SK-N-SH (cell line): ENCODE measurements at regions not wholly inside any gene's neighbourhood (a gene's known extent, or its start where the extent isn't known, plus 50 kb on each side); places are given as distances from the start of the nearest gene placed in this dataset.

ENCODE experiments used
- CTCF ChIA-PET: fragments of 300-600, 350-600 bp; formaldehyde crosslinking; extraction: SDS; loops from one replicate; lab custom pipeline; 2021; lab: Yijun Ruan, JAX
- POLR2A ChIA-PET: fragments of 350-600 bp; sonication (Branson Sonifier 250); formaldehyde crosslinking; extraction: SDS; loops from one replicate; lab custom pipeline; 2020; ENCODE audit warnings: antibody characterized with exemption, inconsistent platforms; lab: Yijun Ruan, JAX
- DNase-seq: peaks from one replicate; pipeline ENCODE4 v3.0.0; 2012
- H2AFZ ChIP-seq: fragments of 200-600 bp; sonication (generic); 2 replicates; pipeline ENCODE4 v1.8.1; 2016; ENCODE audit warnings: antibody characterized with exemption, mild to moderate bottlenecking, low read depth
- H3F3A ChIP-seq: fragments of 200-600 bp; sonication (generic); replicated peaks from 2 replicates; pipeline ENCODE3; 2016; ENCODE audit warnings: antibody characterized with exemption, mild to moderate bottlenecking; ENCODE audit not compliant: insufficient read depth
- H3K27ac ChIP-seq, 2 experiments: fragments of 200-500 bp in 1 of 2; fragments of 200-600 bp in 1 of 2; sonication (Bioruptor generic) in 1 of 2; sonication (generic), shearing (Covaris generic) in 1 of 2; 2 replicates each; pipeline versions ENCODE4 v1.5.1 to v1.6.1; 2014 to 2016; ENCODE audit warnings: low read depth in 2 of 2, inconsistent platforms in 1 of 2, low read length in 1 of 2, mild to moderate bottlenecking in 1 of 2, mixed read lengths in 1 of 2
- H3K27me3 ChIP-seq: fragments of 200-600 bp; sonication (generic), shearing (Covaris generic); 2 replicates; pipeline ENCODE4 v1.6.1; 2016; ENCODE audit warnings: mixed run types; ENCODE audit not compliant: insufficient read depth
- H3K36me3 ChIP-seq, 2 experiments: fragments of 200-500 bp in 1 of 2; fragments of 200-600 bp in 1 of 2; sonication (Bioruptor generic) in 1 of 2; sonication (generic) in 1 of 2; replicated peaks in 1 of 2; 2 replicates each; pipeline versions ENCODE3 to v1.5.1; 2014 to 2016; ENCODE audit warnings: low read length in 1 of 2, mild to moderate bottlenecking in 1 of 2; ENCODE audit not compliant: insufficient read depth in 2 of 2, control insufficient read depth in 1 of 2
- H3K4me1 ChIP-seq, 2 experiments: fragments of 200-500 bp in 1 of 2; fragments of 200-600 bp in 1 of 2; sonication (Bioruptor generic) in 1 of 2; sonication (generic), shearing (Covaris generic) in 1 of 2; 2 replicates each; pipeline versions ENCODE4 v1.5.1 to v1.6.1; 2014 to 2016; ENCODE audit warnings: low read depth in 1 of 2, low read length in 1 of 2, mixed run types in 1 of 2; ENCODE audit not compliant: insufficient read depth in 2 of 2, control insufficient read depth in 1 of 2
- H3K4me2 ChIP-seq: fragments of 200-600 bp; sonication (generic), shearing (Covaris generic); 2 replicates; pipeline ENCODE4 v1.6.1; 2017; ENCODE audit warnings: mixed run types
- H3K4me3 ChIP-seq, 2 experiments: fragments of 200-500 bp in 1 of 2; fragments of 200-600 bp in 1 of 2; sonication (Bioruptor generic) in 1 of 2; sonication (generic), shearing (Covaris generic) in 1 of 2; 2 replicates each; pipeline versions ENCODE4 v1.5.1 to v1.8.1; 2014 to 2016; ENCODE audit warnings: low read depth in 2 of 2, inconsistent platforms in 1 of 2, low read length in 1 of 2, mild to moderate bottlenecking in 1 of 2, mixed read lengths in 1 of 2, moderate library complexity in 1 of 2
- H3K79me2 ChIP-seq: fragments of 200-600 bp; sonication (generic); 2 replicates; pipeline ENCODE4 v1.8.1; 2017; ENCODE audit warnings: mild to moderate bottlenecking; ENCODE audit not compliant: insufficient read depth
- H3K9ac ChIP-seq: fragments of 200-600 bp; sonication (generic); 2 replicates; pipeline ENCODE4 v1.6.1; 2017; ENCODE audit warnings: mixed run types
- H3K9me2 ChIP-seq: fragments of 200-600 bp; sonication (generic); 2 replicates; pipeline ENCODE4 v1.6.1; 2017; ENCODE audit warnings: mixed run types
- H3K9me3 ChIP-seq: fragments of 200-600 bp; sonication (generic); 2 replicates; pipeline ENCODE4 v1.6.1; 2017; ENCODE audit warnings: mixed run types, mild to moderate bottlenecking, moderate library complexity
- H4K20me1 ChIP-seq: fragments of 200-600 bp; sonication (generic); 2 replicates; pipeline ENCODE4 v1.6.1; 2017; ENCODE audit warnings: mild to moderate bottlenecking, mixed run types; ENCODE audit not compliant: insufficient read depth
- ELF1 ChIP-seq: IDR thresholded peaks from 2 replicates; pipeline ENCODE4 v1.4.0; 2012
- FOXJ3 ChIP-seq: sonication (generic); formaldehyde crosslinking; IDR thresholded peaks from 2 replicates; pipeline ENCODE4 v1.5.1; 2020; ENCODE audit warnings: mild to moderate bottlenecking, missing genetic modification reagents
- IRF3 ChIP-seq: fragments of 150-350 bp; IDR thresholded peaks from 2 replicates; pipeline ENCODE4 v1.6.1; 2016; ENCODE audit warnings: mild to moderate bottlenecking, low read depth, low read length
- JUND ChIP-seq: IDR thresholded peaks from 2 replicates; pipeline ENCODE4 v1.4.0; 2012
- MXI1 ChIP-seq: IDR thresholded peaks from 2 replicates; pipeline ENCODE4 v1.6.1; 2012; ENCODE audit warnings: mild to moderate bottlenecking, low read depth, low read length, improper control_type of control experiment
- NFIC ChIP-seq: IDR thresholded peaks from 2 replicates; pipeline ENCODE4 v1.4.0; 2012; ENCODE audit warnings: borderline replicate concordance
- RAD21 ChIP-seq: IDR thresholded peaks from 2 replicates; pipeline ENCODE4 v1.6.1; 2012; ENCODE audit warnings: mild to moderate bottlenecking, low read length
- RCOR1 ChIP-seq: fragments of 150-350 bp; IDR thresholded peaks from 2 replicates; pipeline ENCODE4 v1.6.1; 2017; ENCODE audit warnings: antibody characterized with exemption, low read length
- REST ChIP-seq: IDR thresholded peaks from 2 replicates; pipeline ENCODE4 v1.6.1; 2012; ENCODE audit warnings: mild to moderate bottlenecking, low read depth, low read length, moderate library complexity
- RXRA ChIP-seq: IDR thresholded peaks from 2 replicates; pipeline ENCODE4 v1.4.0; 2012; ENCODE audit warnings: low read depth, mild to moderate bottlenecking, borderline replicate concordance
- SMC3 ChIP-seq: IDR thresholded peaks from 2 replicates; pipeline ENCODE4 v1.6.1; 2012; ENCODE audit warnings: low read depth, low read length, improper control_type of control experiment
- TAF1 ChIP-seq: IDR thresholded peaks from 2 replicates; pipeline ENCODE4 v1.6.1; 2012; ENCODE audit warnings: low read depth, mild to moderate bottlenecking, low read length, moderate library complexity, borderline replicate concordance
- TCF12 ChIP-seq: IDR thresholded peaks from 2 replicates; pipeline ENCODE4 v1.4.0; 2012
- USF1 ChIP-seq: IDR thresholded peaks from 2 replicates; pipeline ENCODE4 v1.4.0; 2012; ENCODE audit warnings: low read depth, borderline replicate concordance
- USF2 ChIP-seq: fragments of 150-350 bp; IDR thresholded peaks from 2 replicates; pipeline ENCODE4 v1.6.1; 2017; ENCODE audit warnings: antibody characterized with exemption, low read length, low read depth, borderline replicate concordance
- ZBTB33 ChIP-seq: IDR thresholded peaks from 2 replicates; pipeline ENCODE4 v1.4.0; 2012; ENCODE audit warnings: low read depth, borderline replicate concordance
- WGBS: methylation state at CpG from one replicate; pipeline ENCODE4 v1.1.6; 2017; ENCODE audit warnings: low lambda C conversion rate; 5-methylcytosine and 5-hydroxymethylcytosine counted together

GRCh38 chr13:53878861-53879260, 850.2 kb downstream of the OLFM4 start:
- ChIA-PET POLR2A (no interaction called here), CTCF (no interaction called here)
- no peak for DNase-seq
- no peaks in the 10 kb centered on the region for H3F3A ChIP-seq
- H4K20me1 ChIP-seq = no peaks in the 10 kb centered on the region
- no peak overlapping the region for H3K9ac ChIP-seq
- no peak overlapping the region for H3K27ac ChIP-seq
- H3K27me3 ChIP-seq = no peaks in the 10 kb centered on the region
- H3K9me3 ChIP-seq = no peaks in the 10 kb centered on the region
- H2AFZ ChIP-seq = no peak overlapping the region
- H3K4me3 ChIP-seq = no peak overlapping the region
- no peak for TF ChIP-seq IRF3
- TF ChIP-seq RXRA = no peak
- TF ChIP-seq RCOR1 = no peak
- TF ChIP-seq RAD21 = no peak
- TF ChIP-seq FOXJ3 (CRISPR knock-in tag) = no peak
- TF ChIP-seq TCF12 = no peak
- no peak for TF ChIP-seq SMC3
- no peak for TF ChIP-seq USF1
- no peak for TF ChIP-seq ELF1
- TF ChIP-seq REST = no peak
- TF ChIP-seq NFIC = no peak
- TF ChIP-seq TAF1 = no peak
- TF ChIP-seq ZBTB33 = no peak
- no peak for TF ChIP-seq USF2
- no peak for TF ChIP-seq JUND
- TF ChIP-seq MXI1 = no peak
- no peaks in the 10 kb centered on the region for H3K4me1 ChIP-seq
- H3K79me2 ChIP-seq = no peaks in the 10 kb centered on the region
- no peaks in the 10 kb centered on the region for H3K36me3 ChIP-seq
- 31% methylated on average over 1 of the region's 1 CpG for WGBS
- no peaks in the 10 kb centered on the region for H3K9me2 ChIP-seq
- no peak overlapping the region for H3K4me2 ChIP-seq
